ENCODE measurements at regions not wholly inside any gene's neighbourhood (a gene's known extent, or its start where the extent isn't known, plus 50 kb on each side); places are given as distances from the start of the nearest gene placed in this dataset.

- TF ChIP-seq ZNF462 (CRISPR knock-in tag; IDR thresholded peaks at IDR 0.05), result no peak
- no peak for TF ChIP-seq ETS1 (IDR thresholded peaks at IDR 0.05)
These were observed 109.9 kb upstream of the SSBP2 start (continued) for GRCh38 chr5:81860778-81861177.

- no peak overlapping the region for H3K27ac Mint-ChIP-seq
- no peak overlapping the region for H3K4me3 ChIP-seq
- no peak overlapping the region for H3K4me3 Mint-ChIP-seq
- no peak for ATAC-seq
- H2AFZ ChIP-seq, result no peak overlapping the region
- no peak for DNase-seq (ENCODE audit: low spot score)
- H3K4me1 Mint-ChIP-seq, result peaks cover 42% of the 10 kb centered on the region
- H3K9me3 Mint-ChIP-seq, result no peaks in the 10 kb centered on the region
- no peaks in the 10 kb centered on the region for H3K36me3 Mint-ChIP-seq (ENCODE audit: low read depth)
- no peak overlapping the region for H3K4me2 ChIP-seq
- H3K27me3 ChIP-seq (ENCODE audit: insufficient read depth), result no peaks in the 10 kb centered on the region
- H3K79me2 ChIP-seq (replicated peaks; ENCODE audit: insufficient read depth), result no peaks in the 10 kb centered on the region
- H3K4me1 ChIP-seq (ENCODE audit: insufficient read depth), result peaks cover 35% of the 10 kb centered on the region
- no peaks in the 10 kb centered on the region for H3K36me3 ChIP-seq (ENCODE audit: insufficient read depth)
- H3K27ac ChIP-seq (ENCODE audit: low read depth), result no peak overlapping the region
- no peaks in the 10 kb centered on the region; the same call in 1 of the 2 replicates for H3K9me2 ChIP-seq (ENCODE audit: insufficient read depth)
- no peaks in the 10 kb centered on the region for H4K20me1 ChIP-seq (replicated peaks; ENCODE audit: insufficient read depth)
- no peaks in the 10 kb centered on the region for H3K27me3 Mint-ChIP-seq (ENCODE audit: insufficient read depth, low read depth, poor library complexity)
- H3F3A ChIP-seq (replicated peaks; ENCODE audit: low read depth), result no peaks in the 10 kb centered on the region
- TF ChIP-seq STAT1 (IDR thresholded peaks at IDR 0.05; ENCODE audit: unreplicated experiment) (no peak), JUNB (IDR thresholded peaks at IDR 0.05; ENCODE audit: unreplicated experiment) (no peak), POLR2AphosphoS5 (IDR thresholded peaks at IDR 0.05; ENCODE audit: low read depth) (no peak), EZH2 (IDR thresholded peaks at IDR 0.05; ENCODE audit: low read depth, unreplicated experiment) (no peak), REST (IDR thresholded peaks at IDR 0.05; ENCODE audit: unreplicated experiment) (no peak)
These were observed 108.7 kb upstream of the SSBP2 start for GRCh38 chr5:81859624-81860023.

All from GM23338 (cell line).